ENCODE measurements at regions not wholly inside any gene's neighbourhood (a gene's known extent, or its start where the extent isn't known, plus 50 kb on each side); places are given as distances from the start of the nearest gene placed in this dataset.
A peak's percentile ranks its signal among the peaks of the same experiment; 100 is the strongest.
"Not testable (repeated sequence)": the region's sequence is repeated elsewhere in the genome, so short reads cannot be mapped to it uniquely, and the experiment has no call there.

- DNase-seq: no peak
- Histone ChIP-seq H3K9ac (ENCODE audit: low read length) (no peak overlapping the region), H2AK5ac (ENCODE audit: low read length, severe bottlenecking) (no peak overlapping the region), H3K4me3 (ENCODE audit: insufficient read depth in 1 of 2, low read depth in 1 of 2, low read length in 2 of 2) (no peak overlapping the region), H2BK15ac (ENCODE audit: low read depth, poor library complexity, severe bottlenecking) (peak overlapping the region; percentile 16), H3K9me3 (ENCODE audit: control insufficient read depth, low read length) (no peaks in the 10 kb centered on the region), H3K27me3 (ENCODE audit: control insufficient read depth in 1 of 2, insufficient read depth in 1 of 2, low read length in 2 of 2) (no peaks in the 10 kb centered on the region), H2BK5ac (ENCODE audit: low read depth, low read length, poor library complexity, severe bottlenecking) (no peak overlapping the region), H2BK12ac (ENCODE audit: low read length in 2 of 2) (peak overlapping the region in 1 of 2 experiments; percentile 67), H3K14ac (ENCODE audit: low read length in 2 of 2) (no peak overlapping the region), H3K27ac (ENCODE audit: low read length, poor library complexity, severe bottlenecking) (no peak overlapping the region), H3K4ac (ENCODE audit: low read depth in 1 of 2, low read length in 2 of 2) (no peak overlapping the region), H3K18ac (ENCODE audit: low read depth in 1 of 2, low read length in 2 of 2) (peak overlapping the region in 1 of 2 experiments; percentile 70), H3K4me2 (ENCODE audit: low read length, poor library complexity, severe bottlenecking) (no peak overlapping the region), H2BK120ac (ENCODE audit: low read depth, low read length) (no peak overlapping the region), H3K23ac (ENCODE audit: low read length in 2 of 2) (no peak overlapping the region), H3K79me1 (replicated peaks; ENCODE audit: low read length, poor library complexity, severe bottlenecking) (no peaks in the 10 kb centered on the region), H3K36me3 (ENCODE audit: control insufficient read depth in 1 of 2, insufficient read depth in 2 of 2, low read depth in 1 of 2, low read length in 2 of 2) (no peaks in the 10 kb centered on the region), H4K8ac (ENCODE audit: low read length) (no peak overlapping the region), H3K4me1 (ENCODE audit: control insufficient read depth, insufficient read depth, low read depth, low read length) (peaks cover 2% of the 10 kb centered on the region), H2AFZ (ENCODE audit: low read depth, low read length) (no peak overlapping the region), H4K91ac (ENCODE audit: low read length) (no peak overlapping the region)
- 97% methylated on average over 14 of the region's 14 CpGs for WGBS
These were observed 81.4 kb upstream of the ID2 start for GRCh38 chr2:8600456-8600855.

GRCh38 chr2:8602809-8603208 is 79.0 kb upstream of the ID2 start:
- no peak for DNase-seq
- no peak overlapping the region for H2AK5ac ChIP-seq (ENCODE audit: low read length, severe bottlenecking)
- no peak overlapping the region for H3K23ac ChIP-seq (ENCODE audit: low read length in 2 of 2)
- H3K9ac ChIP-seq (ENCODE audit: low read length): no peak overlapping the region
- H3K4me3 ChIP-seq (ENCODE audit: insufficient read depth in 1 of 2, low read depth in 1 of 2, low read length in 2 of 2): no peak overlapping the region
- H3K14ac ChIP-seq (ENCODE audit: low read length in 2 of 2): no peak overlapping the region
- H3K27me3 ChIP-seq (ENCODE audit: control insufficient read depth in 1 of 2, insufficient read depth in 1 of 2, low read length in 2 of 2): no peaks in the 10 kb centered on the region
- 86% methylated on average over 2 of the region's 3 CpGs for WGBS
- H2AFZ ChIP-seq (ENCODE audit: low read depth, low read length): no peak overlapping the region
- no peak overlapping the region for H2BK15ac ChIP-seq (ENCODE audit: low read depth, poor library complexity, severe bottlenecking)
- H3K4ac ChIP-seq (ENCODE audit: low read depth in 1 of 2, low read length in 2 of 2): no peak overlapping the region
- no peak overlapping the region for H4K8ac ChIP-seq (ENCODE audit: low read length)
- H2BK5ac ChIP-seq (ENCODE audit: low read depth, low read length, poor library complexity, severe bottlenecking): no peak overlapping the region
- no peak overlapping the region for H3K18ac ChIP-seq (ENCODE audit: low read depth in 1 of 2, low read length in 2 of 2)
- no peaks in the 10 kb centered on the region for H3K36me3 ChIP-seq (ENCODE audit: control insufficient read depth in 1 of 2, insufficient read depth in 2 of 2, low read depth in 1 of 2, low read length in 2 of 2)
- H4K91ac ChIP-seq (ENCODE audit: low read length): no peak overlapping the region
- H3K27ac ChIP-seq (ENCODE audit: low read length, poor library complexity, severe bottlenecking): no peak overlapping the region
- no peaks in the 10 kb centered on the region for H3K9me3 ChIP-seq (ENCODE audit: control insufficient read depth, low read length)
- peaks cover 4% of the 10 kb centered on the region for H3K4me1 ChIP-seq (ENCODE audit: control insufficient read depth, insufficient read depth, low read depth, low read length)
- no peak overlapping the region for H2BK120ac ChIP-seq (ENCODE audit: low read depth, low read length)
- H2BK12ac ChIP-seq (ENCODE audit: low read length in 2 of 2): no peak overlapping the region
- H3K79me1 ChIP-seq (replicated peaks; ENCODE audit: low read length, poor library complexity, severe bottlenecking): no peaks in the 10 kb centered on the region
- no peak overlapping the region for H3K4me2 ChIP-seq (ENCODE audit: low read length, poor library complexity, severe bottlenecking)

DNA sequence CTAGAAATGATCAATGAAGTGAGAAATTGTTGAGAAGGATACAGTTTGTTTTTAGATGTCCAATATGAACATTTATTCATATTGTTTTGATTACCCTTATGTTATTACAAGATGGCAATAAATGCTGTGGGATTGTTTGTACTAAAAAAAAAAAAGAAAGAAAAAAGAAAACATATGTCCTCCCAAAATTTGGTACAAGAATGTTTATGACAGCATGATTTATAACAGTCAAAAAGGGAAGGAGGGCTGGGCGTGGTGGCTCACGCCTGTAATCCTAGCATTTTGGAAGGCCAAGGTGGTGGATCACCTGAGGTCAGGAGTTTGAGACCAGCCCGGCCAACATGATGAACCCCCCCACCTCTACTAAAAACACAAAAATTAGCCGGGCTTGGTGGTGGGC is 78.5 kb upstream of the ID2 start:
- H3K14ac ChIP-seq (ENCODE audit: low read length in 2 of 2); H3K27ac ChIP-seq (ENCODE audit: low read length, poor library complexity, severe bottlenecking); H2AK5ac ChIP-seq (ENCODE audit: low read length, severe bottlenecking); H3K18ac ChIP-seq (ENCODE audit: low read depth in 1 of 2, low read length in 2 of 2); H3K4me2 ChIP-seq (ENCODE audit: low read length, poor library complexity, severe bottlenecking); H2AFZ ChIP-seq (ENCODE audit: low read depth, low read length); H3K4me3 ChIP-seq (ENCODE audit: insufficient read depth in 1 of 2, low read depth in 1 of 2, low read length in 2 of 2); H2BK120ac ChIP-seq (ENCODE audit: low read depth, low read length); H3K27me3 ChIP-seq (ENCODE audit: control insufficient read depth in 1 of 2, insufficient read depth in 1 of 2, low read length in 2 of 2); H3K9me3 ChIP-seq (ENCODE audit: control insufficient read depth, low read length); H3K4me1 ChIP-seq (ENCODE audit: control insufficient read depth, insufficient read depth, low read depth, low read length); H3K4ac ChIP-seq (ENCODE audit: low read depth in 1 of 2, low read length in 2 of 2); H4K8ac ChIP-seq (ENCODE audit: low read length); H3K9ac ChIP-seq (ENCODE audit: low read length); H3K23ac ChIP-seq (ENCODE audit: low read length in 2 of 2); H3K36me3 ChIP-seq (ENCODE audit: control insufficient read depth in 1 of 2, insufficient read depth in 2 of 2, low read depth in 1 of 2, low read length in 2 of 2); H2BK15ac ChIP-seq (ENCODE audit: low read depth, poor library complexity, severe bottlenecking); H2BK5ac ChIP-seq (ENCODE audit: low read depth, low read length, poor library complexity, severe bottlenecking); H2BK12ac ChIP-seq (ENCODE audit: low read length in 2 of 2); H3K79me1 ChIP-seq (replicated peaks; ENCODE audit: low read length, poor library complexity, severe bottlenecking); H4K91ac ChIP-seq (ENCODE audit: low read length); DNase-seq: not testable (repeated sequence)
- WGBS: 100% methylated on average over 2 of the region's 4 CpGs

DNA sequence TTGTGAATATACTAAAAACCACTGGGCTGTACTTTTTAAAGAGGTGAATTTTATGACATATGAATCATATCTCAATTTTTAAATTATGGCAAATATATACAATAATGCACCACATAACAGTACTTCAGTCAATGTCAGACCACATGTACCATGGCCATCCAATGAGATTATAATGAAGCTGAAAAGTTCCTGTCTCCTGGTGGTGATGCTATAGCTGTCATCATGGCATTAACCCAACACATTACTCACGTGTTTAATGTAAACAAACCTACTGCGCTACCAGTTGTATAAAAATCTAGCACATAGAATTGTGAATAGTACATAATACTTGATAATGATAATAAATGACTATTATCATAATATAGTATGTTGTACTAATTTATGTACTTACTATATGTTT is 77.6 kb upstream of the ID2 start:
- WGBS: no CpG with 5 or more reads among the region's 2 CpGs
- Histone ChIP-seq H2BK12ac (ENCODE audit: low read length in 2 of 2) (no peak overlapping the region), H3K27ac (ENCODE audit: low read length, poor library complexity, severe bottlenecking) (no peak overlapping the region)

More for the DNA sequence above, 77.6 kb upstream of the ID2 start:
- Histone ChIP-seq H3K36me3 (ENCODE audit: control insufficient read depth in 1 of 2, insufficient read depth in 2 of 2, low read depth in 1 of 2, low read length in 2 of 2) (no peaks in the 10 kb centered on the region), H2AFZ (ENCODE audit: low read depth, low read length) (no peak overlapping the region), H3K9me3 (ENCODE audit: control insufficient read depth, low read length) (no peaks in the 10 kb centered on the region), H2BK15ac (ENCODE audit: low read depth, poor library complexity, severe bottlenecking) (no peak overlapping the region), H3K4me2 (ENCODE audit: low read length, poor library complexity, severe bottlenecking) (no peak overlapping the region), H4K8ac (ENCODE audit: low read length) (no peak overlapping the region), H2BK120ac (ENCODE audit: low read depth, low read length) (no peak overlapping the region), H3K4ac (ENCODE audit: low read depth in 1 of 2, low read length in 2 of 2) (no peak overlapping the region), H2BK5ac (ENCODE audit: low read depth, low read length, poor library complexity, severe bottlenecking) (no peak overlapping the region), H3K27me3 (ENCODE audit: control insufficient read depth in 1 of 2, insufficient read depth in 1 of 2, low read length in 2 of 2) (no peaks in the 10 kb centered on the region), H4K91ac (ENCODE audit: low read length) (no peak overlapping the region), H2AK5ac (ENCODE audit: low read length, severe bottlenecking) (no peak overlapping the region), H3K4me1 (ENCODE audit: control insufficient read depth, insufficient read depth, low read depth, low read length) (peaks cover 3% of the 10 kb centered on the region), H3K18ac (ENCODE audit: low read depth in 1 of 2, low read length in 2 of 2) (no peak overlapping the region), H3K23ac (ENCODE audit: low read length in 2 of 2) (no peak overlapping the region), H3K79me1 (replicated peaks; ENCODE audit: low read length, poor library complexity, severe bottlenecking) (no peaks in the 10 kb centered on the region), H3K4me3 (ENCODE audit: insufficient read depth in 1 of 2, low read depth in 1 of 2, low read length in 2 of 2) (no peak overlapping the region), H3K9ac (ENCODE audit: low read length) (no peak overlapping the region), H3K14ac (ENCODE audit: low read length in 2 of 2) (no peak overlapping the region)
- no peak for DNase-seq

Data from mesenchymal stem cell (in vitro differentiated cells and primary cell).